ENCODE measurements at regions not wholly inside any gene's neighbourhood (a gene's known extent, or its start where the extent isn't known, plus 50 kb on each side); places are given as distances from the start of the nearest gene placed in this dataset.
A peak's percentile ranks its signal among the peaks of the same experiment; 100 is the strongest.

- no peak for DNase-seq (ENCODE audit: extremely low spot score)
- ChIA-PET CTCF (no interaction called here), POLR2A (no interaction called here)
- no peak for TF ChIP-seq TARDBP (IDR thresholded peaks at IDR 0.05)
- TF ChIP-seq ZNF384 (IDR thresholded peaks at IDR 0.05), result no peak
- no peak for TF ChIP-seq SUZ12 (IDR thresholded peaks at IDR 0.05)
- no peak for TF ChIP-seq ELF4 (IDR thresholded peaks at IDR 0.05)
- no peak for TF ChIP-seq NFRKB (IDR thresholded peaks at IDR 0.05)
- no peak for TF ChIP-seq ARNT (IDR thresholded peaks at IDR 0.05)
- TF ChIP-seq FOXK2 (IDR thresholded peaks at IDR 0.05), result no peak
- no peak for TF ChIP-seq L3MBTL2 (conservative IDR thresholded peaks at IDR 0.05)
- TF ChIP-seq PKNOX1 (IDR thresholded peaks at IDR 0.05), result no peak
- no peak for TF ChIP-seq SP1 (IDR thresholded peaks at IDR 0.05)
- TF ChIP-seq FOXM1 (IDR thresholded peaks at IDR 0.05; ENCODE audit: borderline replicate concordance), result no peak
Measured at GRCh38 chr1:113278371-113278770, 111.9 kb upstream of the MAGI3 start.

GRCh38 chr1:113278777-113279176 lies 111.5 kb upstream of the MAGI3 start:
- ChIA-PET CTCF (no interaction called here), POLR2A (no interaction called here)
- no peak for TF ChIP-seq TARDBP (IDR thresholded peaks at IDR 0.05)
- TF ChIP-seq LEF1 (IDR thresholded peaks at IDR 0.05; ENCODE audit: borderline replicate concordance), result no peak
- TF ChIP-seq CTBP1 (IDR thresholded peaks at IDR 0.05; ENCODE audit: borderline replicate concordance), result no peak
- TF ChIP-seq SP1 (IDR thresholded peaks at IDR 0.05), result no peak
- TF ChIP-seq BHLHE40 (IDR thresholded peaks at IDR 0.05; ENCODE audit: borderline replicate concordance), result no peak
- TF ChIP-seq NFRKB (IDR thresholded peaks at IDR 0.05), result no peak
- TF ChIP-seq ARNT (IDR thresholded peaks at IDR 0.05), result no peak
- no peak for TF ChIP-seq FOXM1 (IDR thresholded peaks at IDR 0.05; ENCODE audit: borderline replicate concordance)
- no peak for TF ChIP-seq ZNF384 (IDR thresholded peaks at IDR 0.05)
- no peak for TF ChIP-seq FOXK2 (IDR thresholded peaks at IDR 0.05)
- TF ChIP-seq FOXA1 (IDR thresholded peaks at IDR 0.05), result no peak
- TF ChIP-seq L3MBTL2 (conservative IDR thresholded peaks at IDR 0.05), result no peak
- TF ChIP-seq HDGF (IDR thresholded peaks at IDR 0.05; ENCODE audit: borderline replicate concordance), result no peak
- TF ChIP-seq SUZ12 (IDR thresholded peaks at IDR 0.05), result no peak
- no peak for TF ChIP-seq PKNOX1 (IDR thresholded peaks at IDR 0.05)
- no peak for TF ChIP-seq ELF4 (IDR thresholded peaks at IDR 0.05)
- DNase-seq (ENCODE audit: extremely low spot score), result no peak

- ChIA-PET CTCF (no interaction called here), POLR2A (no interaction called here)
- DNase-seq (ENCODE audit: extremely low spot score), result no peak
- TF ChIP-seq ELF4 (IDR thresholded peaks at IDR 0.05) (no peak), FOXK2 (IDR thresholded peaks at IDR 0.05) (no peak), SP1 (IDR thresholded peaks at IDR 0.05) (no peak), FOXM1 (IDR thresholded peaks at IDR 0.05; ENCODE audit: borderline replicate concordance) (no peak), ZNF384 (IDR thresholded peaks at IDR 0.05) (no peak), BHLHE40 (IDR thresholded peaks at IDR 0.05; ENCODE audit: borderline replicate concordance) (no peak), ARNT (IDR thresholded peaks at IDR 0.05) (no peak), CTBP1 (IDR thresholded peaks at IDR 0.05; ENCODE audit: borderline replicate concordance) (no peak), SUZ12 (IDR thresholded peaks at IDR 0.05) (no peak), LEF1 (IDR thresholded peaks at IDR 0.05; ENCODE audit: borderline replicate concordance) (no peak), FOXA1 (IDR thresholded peaks at IDR 0.05) (no peak), NFRKB (IDR thresholded peaks at IDR 0.05) (no peak)
Measured at GRCh38 chr1:113279776-113280391, 110.4 kb upstream of the MAGI3 start.

- TF ChIP-seq FOXA1 (IDR thresholded peaks at IDR 0.05), result no peak
- no peak for TF ChIP-seq ARNT (IDR thresholded peaks at IDR 0.05)
- no peak for TF ChIP-seq L3MBTL2 (conservative IDR thresholded peaks at IDR 0.05)
- no peak for TF ChIP-seq NFRKB (IDR thresholded peaks at IDR 0.05)
- no peak for TF ChIP-seq FOXM1 (IDR thresholded peaks at IDR 0.05; ENCODE audit: borderline replicate concordance)
- no peak for TF ChIP-seq SP1 (IDR thresholded peaks at IDR 0.05)
- TF ChIP-seq FOXK2 (IDR thresholded peaks at IDR 0.05), result no peak
- TF ChIP-seq TARDBP (IDR thresholded peaks at IDR 0.05), result no peak
- TF ChIP-seq ZNF384 (IDR thresholded peaks at IDR 0.05), result no peak
- TF ChIP-seq ELF4 (IDR thresholded peaks at IDR 0.05), result no peak
- TF ChIP-seq SUZ12 (IDR thresholded peaks at IDR 0.05), result no peak
- TF ChIP-seq LEF1 (IDR thresholded peaks at IDR 0.05; ENCODE audit: borderline replicate concordance), result no peak
- no peak for TF ChIP-seq PKNOX1 (IDR thresholded peaks at IDR 0.05)
- TF ChIP-seq HDGF (IDR thresholded peaks at IDR 0.05; ENCODE audit: borderline replicate concordance), result no peak
- no peak for TF ChIP-seq BHLHE40 (IDR thresholded peaks at IDR 0.05; ENCODE audit: borderline replicate concordance)
- TF ChIP-seq CTBP1 (IDR thresholded peaks at IDR 0.05; ENCODE audit: borderline replicate concordance), result no peak
- no peak for DNase-seq (ENCODE audit: extremely low spot score)
- CTCF ChIA-PET, result no interaction called here
- POLR2A ChIA-PET, result no interaction called here
Measured at GRCh38 chr1:113280581-113280980, 109.7 kb upstream of the MAGI3 start.

- TF ChIP-seq FOXM1 (IDR thresholded peaks at IDR 0.05; ENCODE audit: borderline replicate concordance), result no peak
- no peak for TF ChIP-seq SP1 (IDR thresholded peaks at IDR 0.05)
- TF ChIP-seq SUZ12 (IDR thresholded peaks at IDR 0.05), result no peak
- peak; percentile 73 for TF ChIP-seq PKNOX1 (IDR thresholded peaks at IDR 0.05)
- no peak for TF ChIP-seq FOXA1 (IDR thresholded peaks at IDR 0.05)
- TF ChIP-seq NFRKB (IDR thresholded peaks at IDR 0.05), result no peak
- POLR2A ChIA-PET, result no interaction called here
- CTCF ChIA-PET, result no interaction called here
- DNase-seq (ENCODE audit: extremely low spot score), result no peak
Measured at GRCh38 chr1:113281550-113281949, 108.8 kb upstream of the MAGI3 start.

Data from HEK293T (cell line).